K562 (cell line): ENCODE measurements at regions not wholly inside any gene's neighbourhood (a gene's known extent, or its start where the extent isn't known, plus 50 kb on each side); places are given as distances from the start of the nearest gene placed in this dataset.

Experiments
- CREBBP ChIP-seq: IDR thresholded peaks from one replicate; pipeline ENCODE4 v1.6.1; 2012; ENCODE audit warnings: low read depth, mild to moderate bottlenecking, control low read depth, inconsistent platforms, low read length
- NFRKB ChIP-seq: fragments of 450-650 bp; IDR thresholded peaks from 2 replicates; pipeline ENCODE4 v1.6.1; 2016; ENCODE audit warnings: low read depth
- SAFB2 ChIP-seq: fragments of 200-400 bp; formaldehyde crosslinking; IDR thresholded peaks from 2 replicates; pipeline ENCODE4 v1.6.1; 2018; ENCODE audit warnings: borderline replicate concordance, low read length, low read depth, moderate library complexity; ENCODE audit not compliant: severe bottlenecking
- TF ChIP-seq, protein P1 (sequence below): fragments of 450-650 bp; IDR thresholded peaks from 2 replicates; pipeline ENCODE4 v1.6.1; 2017; ENCODE audit warnings: mild to moderate bottlenecking, moderate library complexity

DNA sequence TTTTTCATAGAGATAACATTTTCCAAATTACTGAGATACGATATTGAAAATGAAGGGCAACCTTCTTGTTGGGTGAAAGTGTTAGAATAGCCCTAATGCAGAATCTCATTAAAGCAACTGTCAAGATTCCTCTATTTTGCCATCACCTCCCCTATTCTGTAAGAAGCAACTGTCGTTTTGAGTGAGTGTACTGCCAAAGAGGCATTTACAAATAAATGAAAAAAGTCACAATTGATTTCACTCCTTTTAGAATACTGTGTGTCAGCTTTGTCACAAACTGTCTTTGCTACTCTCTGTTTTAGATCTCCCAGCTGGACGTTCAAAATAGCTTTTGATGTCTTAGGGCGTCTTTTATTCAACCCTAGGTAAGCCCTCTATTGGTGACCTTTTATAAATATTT is 322.8 kb upstream of the NAALADL2 start:
- TF ChIP-seq, protein P1, sequence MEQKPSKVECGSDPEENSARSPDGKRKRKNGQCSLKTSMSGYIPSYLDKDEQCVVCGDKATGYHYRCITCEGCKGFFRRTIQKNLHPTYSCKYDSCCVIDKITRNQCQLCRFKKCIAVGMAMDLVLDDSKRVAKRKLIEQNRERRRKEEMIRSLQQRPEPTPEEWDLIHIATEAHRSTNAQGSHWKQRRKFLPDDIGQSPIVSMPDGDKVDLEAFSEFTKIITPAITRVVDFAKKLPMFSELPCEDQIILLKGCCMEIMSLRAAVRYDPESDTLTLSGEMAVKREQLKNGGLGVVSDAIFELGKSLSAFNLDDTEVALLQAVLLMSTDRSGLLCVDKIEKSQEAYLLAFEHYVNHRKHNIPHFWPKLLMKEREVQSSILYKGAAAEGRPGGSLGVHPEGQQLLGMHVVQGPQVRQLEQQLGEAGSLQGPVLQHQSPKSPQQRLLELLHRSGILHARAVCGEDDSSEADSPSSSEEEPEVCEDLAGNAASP: no peak
- no peak for TF ChIP-seq NFRKB
- no peak for TF ChIP-seq CREBBP
- no peak for TF ChIP-seq SAFB2
